ENCODE measurements at regions not wholly inside any gene's neighbourhood (a gene's known extent, or its start where the extent isn't known, plus 50 kb on each side); places are given as distances from the start of the nearest gene placed in this dataset.
"Not testable (repeated sequence)": the region's sequence is repeated elsewhere in the genome, so short reads cannot be mapped to it uniquely, and the experiment has no call there.

- DNase-seq (ENCODE audit: low read depth in 3 of 3) = peak; percentile 9 to 28 (median 11)
These were observed 441.5 kb upstream of the KLF12 start for GRCh38 chr13:74575729-74576125.

GRCh38 chr13:74574964-74575728, 440.9 kb upstream of the KLF12 start:
- no peak for DNase-seq (ENCODE audit: low read depth in 3 of 3)

DNA sequence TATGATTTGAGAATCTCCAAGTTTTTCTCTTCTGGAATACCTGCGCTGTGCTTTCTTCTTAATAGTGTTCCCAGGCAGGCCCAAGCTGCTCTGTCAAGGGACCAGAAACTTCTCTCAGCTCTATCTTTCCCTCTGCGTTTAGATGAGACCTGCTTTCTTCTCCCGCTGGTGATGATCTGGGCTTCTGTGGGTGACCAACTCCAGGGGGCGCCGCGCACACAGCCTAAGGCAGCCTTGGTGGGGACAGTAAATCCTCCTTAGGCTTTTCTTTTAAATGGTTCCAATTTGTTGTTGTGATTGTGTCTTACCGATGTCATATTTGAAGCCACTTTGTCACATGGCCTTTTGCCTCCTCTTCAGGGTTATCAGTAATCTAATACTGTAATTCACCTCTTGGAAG, 439.4 kb upstream of the KLF12 start:
- peak in 1 of 3 donors; percentile 6 for DNase-seq (ENCODE audit: low read depth in 3 of 3)

DNA sequence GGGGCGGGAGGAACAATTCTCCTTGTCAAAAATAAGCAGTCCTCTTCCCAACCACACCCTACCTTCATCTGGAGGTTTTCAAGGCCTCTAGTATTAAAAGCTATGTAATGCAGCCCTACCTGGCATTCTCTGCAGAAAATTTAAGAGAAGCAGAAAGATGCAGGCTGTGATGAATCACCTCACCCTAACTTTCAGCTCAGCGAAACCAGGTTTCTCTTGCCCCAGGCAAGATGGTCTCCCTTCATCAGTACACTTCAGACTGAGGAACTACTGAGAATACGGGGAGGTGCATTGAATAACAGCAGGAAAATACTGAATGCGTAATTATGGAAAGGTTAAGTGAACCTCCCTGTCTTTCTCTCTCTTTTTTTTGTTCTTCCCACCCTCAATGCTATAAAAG, 437.6 kb upstream of the KLF12 start:
- DNase-seq (ENCODE audit: low read depth in 3 of 3) = no peak

DNA sequence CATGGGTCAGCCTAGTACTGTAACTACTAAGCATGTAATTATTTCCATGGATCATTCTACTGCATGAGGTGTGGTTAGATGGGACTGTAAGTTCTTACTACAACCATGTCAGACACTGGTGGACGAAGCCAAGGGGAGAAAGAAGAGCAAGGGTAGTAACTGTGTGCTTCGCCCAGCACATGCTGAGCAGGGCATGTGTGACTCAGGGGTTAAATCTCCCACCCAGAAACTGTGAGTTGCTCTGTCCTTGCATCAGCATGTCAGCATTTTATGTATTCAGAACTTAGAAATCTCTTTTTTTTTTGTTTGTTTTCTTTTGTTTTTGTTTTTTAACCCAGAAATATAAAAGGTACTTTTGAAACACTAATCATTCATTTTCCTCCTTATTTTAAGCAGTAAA, 436.6 kb upstream of the KLF12 start:
- DNase-seq (ENCODE audit: low read depth in 3 of 3) = no peak

DNA sequence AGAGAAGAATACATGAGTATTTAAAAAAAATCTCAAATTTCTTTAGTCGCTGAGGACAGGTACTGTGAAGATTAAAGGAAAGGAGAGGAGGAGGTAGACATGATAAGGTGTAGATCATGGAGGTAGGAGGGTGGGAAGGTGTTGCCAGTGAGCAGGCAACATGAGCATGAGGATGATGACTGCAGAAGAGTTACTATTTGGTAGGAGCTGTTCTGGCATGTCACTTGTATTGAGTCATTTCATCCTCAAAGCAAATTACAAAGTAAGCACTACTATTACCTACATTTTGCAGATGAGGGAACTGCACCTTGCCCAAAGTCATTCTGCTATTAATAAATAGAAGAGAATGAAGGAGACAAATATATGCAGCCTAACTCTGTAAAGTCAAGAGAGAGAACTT, 435.8 kb upstream of the KLF12 start:
- DNase-seq (ENCODE audit: low read depth in 3 of 3) = no peak

GRCh38 chr13:74569251-74569650, 435.0 kb upstream of the KLF12 start:
- DNase-seq (ENCODE audit: low read depth in 3 of 3) = no peak

- no peak for DNase-seq (ENCODE audit: low read depth in 3 of 3)
These were observed 433.3 kb upstream of the KLF12 start for GRCh38 chr13:74567485-74567884.

GRCh38 chr13:74562381-74562780, 428.2 kb upstream of the KLF12 start:
- no peak for DNase-seq (ENCODE audit: low read depth in 3 of 3)

- DNase-seq (ENCODE audit: low read depth in 3 of 3) = no peak
These were observed 427.0 kb upstream of the KLF12 start for GRCh38 chr13:74561155-74561554.

- DNase-seq (ENCODE audit: low read depth in 3 of 3) = no peak
These were observed 426.1 kb upstream of the KLF12 start for GRCh38 chr13:74560325-74560724.

- no peak for DNase-seq (ENCODE audit: low read depth in 3 of 3)
These were observed 423.7 kb upstream of the KLF12 start for GRCh38 chr13:74557870-74558269.

DNA sequence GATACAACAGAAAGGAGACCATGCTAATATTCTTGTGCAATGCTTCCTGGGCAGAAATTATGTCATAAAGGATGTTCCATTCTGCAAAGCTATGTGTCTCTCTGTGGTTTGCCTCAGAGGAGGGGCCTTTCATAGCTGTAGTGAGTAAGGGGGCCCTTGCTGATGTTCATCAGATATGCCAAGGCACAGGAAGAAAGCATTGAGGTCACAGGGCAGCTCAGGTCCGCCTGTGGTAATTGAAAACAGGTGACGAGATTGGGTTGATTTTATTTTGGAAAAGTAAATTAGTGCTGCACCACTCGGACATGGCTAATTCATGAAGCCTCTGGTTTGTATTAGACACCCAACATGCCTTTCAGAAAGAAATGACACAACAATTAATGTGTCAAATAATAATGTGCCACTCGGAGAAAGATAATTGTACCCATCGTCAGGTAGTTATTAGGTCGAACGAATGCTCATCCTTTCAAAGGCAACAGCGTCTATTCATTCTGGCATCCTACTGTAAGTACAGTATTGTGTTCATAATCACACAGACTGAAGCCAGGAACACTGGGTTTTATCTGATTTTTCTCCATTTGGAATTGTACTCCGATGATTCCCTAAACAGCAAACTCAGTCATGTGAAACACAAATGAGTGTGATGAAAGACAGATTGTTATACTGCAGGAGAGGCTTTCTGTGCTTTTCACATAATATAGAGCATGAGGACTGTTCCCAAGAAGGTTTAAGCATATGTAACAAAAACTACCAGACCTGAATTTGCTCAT, 421.6 kb upstream of the KLF12 start:
- no peak for DNase-seq (ENCODE audit: low read depth in 3 of 3)

DNA sequence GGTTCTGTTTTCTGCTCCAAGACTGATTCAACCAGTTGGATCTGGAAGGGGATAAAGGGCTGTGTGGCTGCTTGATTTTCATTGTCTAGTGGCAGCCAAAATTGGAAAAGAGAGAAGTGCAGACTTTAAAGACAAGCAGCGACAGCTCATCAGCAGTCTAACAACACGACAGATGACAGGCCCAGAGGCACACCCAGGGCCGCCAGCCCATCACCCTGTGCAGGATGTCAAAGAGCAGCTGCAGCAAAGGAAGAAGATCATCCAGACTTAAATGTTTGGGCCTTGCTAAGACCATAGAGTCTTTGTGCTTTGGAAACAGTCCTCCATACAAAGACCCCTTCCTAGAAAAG, 421.0 kb upstream of the KLF12 start:
- no peak for DNase-seq (ENCODE audit: low read depth in 3 of 3)

DNA sequence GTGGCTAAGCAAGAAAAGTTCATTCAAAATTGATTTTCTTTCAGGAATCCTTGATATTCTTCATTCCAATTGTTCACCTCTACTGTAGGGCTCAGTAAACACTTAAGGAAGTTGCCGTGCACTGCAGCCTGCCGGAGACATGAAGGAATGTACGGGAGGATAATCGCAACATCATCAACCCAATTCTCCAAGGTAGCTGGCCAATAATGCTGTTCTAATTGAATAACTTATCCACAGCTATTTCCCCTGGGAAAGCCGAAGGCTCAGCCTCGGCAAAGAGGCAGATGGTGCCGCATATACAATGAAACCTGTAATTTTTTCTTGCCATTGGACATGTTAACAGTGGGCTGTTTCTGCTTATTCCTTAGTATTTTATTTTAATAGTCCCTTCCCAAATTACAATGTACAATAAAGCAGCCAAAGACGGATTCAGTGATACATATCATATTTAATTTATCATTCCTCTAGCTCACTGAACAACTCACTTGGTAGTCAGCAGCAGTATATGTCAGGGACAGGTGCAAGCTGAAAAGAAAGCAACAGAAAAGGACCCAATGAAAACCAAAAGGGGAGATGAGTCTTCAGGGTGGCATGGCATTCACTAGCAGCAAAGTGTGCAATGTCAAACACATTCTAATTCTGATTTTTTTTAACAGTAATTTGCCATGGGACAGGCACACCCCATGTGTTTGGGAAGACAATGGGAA, 420.5 kb upstream of the KLF12 start:
- DNase-seq (ENCODE audit: low read depth in 3 of 3) = no peak

DNA sequence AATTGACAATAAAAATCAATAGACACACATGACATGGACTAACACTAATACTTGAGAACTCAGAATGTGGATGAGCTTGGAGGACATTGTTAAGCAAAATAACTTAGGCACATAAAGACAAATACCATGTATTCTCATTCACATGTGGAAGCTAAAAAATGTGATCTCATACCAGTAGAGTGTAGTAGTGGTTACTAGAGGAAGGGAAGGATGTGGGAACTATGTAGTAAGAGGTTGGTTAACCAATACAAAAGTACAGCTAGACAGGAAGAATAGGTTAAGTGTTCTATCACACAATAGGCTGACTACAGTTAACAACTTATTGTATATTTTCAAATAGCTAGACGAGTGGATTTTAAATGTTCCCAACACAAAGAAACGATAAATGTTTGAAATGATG, 415.8 kb upstream of the KLF12 start:
- DNase-seq (ENCODE audit: low read depth in 3 of 3) = no peak

DNA sequence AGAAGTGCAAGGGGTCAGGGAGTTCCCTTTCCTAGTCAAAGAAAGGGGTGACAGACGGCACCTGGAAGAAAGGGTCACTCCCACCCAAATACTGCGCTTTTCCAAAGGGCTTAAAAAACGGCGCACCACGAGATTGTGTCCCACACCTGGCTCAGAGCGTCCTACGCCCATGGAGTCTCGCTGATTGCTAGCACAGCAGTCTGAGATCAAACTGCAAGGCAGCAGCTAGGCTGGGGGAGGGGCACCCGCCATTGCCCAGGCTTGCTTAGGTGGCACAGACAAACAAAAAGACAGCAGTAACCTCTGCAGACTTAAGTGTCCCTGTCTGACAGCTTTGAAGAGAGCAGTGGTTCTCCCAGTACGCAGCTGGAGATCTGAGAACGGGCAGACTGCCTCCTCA, 402.4 kb upstream of the KLF12 start:
- DNase-seq (ENCODE audit: low read depth in 3 of 3) = not testable (repeated sequence)

DNA sequence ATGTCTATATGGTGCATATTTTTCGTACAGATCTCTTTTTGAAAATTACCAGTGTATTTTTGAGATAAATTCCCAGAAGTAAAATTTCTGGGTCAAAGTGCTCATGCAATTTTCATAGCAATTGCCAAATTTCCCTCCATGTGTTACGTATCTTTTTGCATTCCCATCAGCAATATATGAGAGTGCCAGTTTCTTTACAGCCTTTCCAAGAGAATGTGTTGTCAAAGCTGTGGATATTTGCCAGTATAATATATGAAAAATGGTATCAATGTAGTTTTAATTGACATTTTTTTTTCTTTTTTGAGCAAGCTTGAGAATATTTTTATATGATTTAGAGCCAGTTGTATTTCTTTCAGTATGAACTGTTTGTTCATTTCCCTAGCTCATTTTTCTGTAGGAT, 399.0 kb upstream of the KLF12 start:
- no peak for DNase-seq (ENCODE audit: low read depth in 3 of 3)

GRCh38 chr13:74530011-74530410, 395.8 kb upstream of the KLF12 start:
- no peak for DNase-seq (ENCODE audit: low read depth in 3 of 3)

DNA sequence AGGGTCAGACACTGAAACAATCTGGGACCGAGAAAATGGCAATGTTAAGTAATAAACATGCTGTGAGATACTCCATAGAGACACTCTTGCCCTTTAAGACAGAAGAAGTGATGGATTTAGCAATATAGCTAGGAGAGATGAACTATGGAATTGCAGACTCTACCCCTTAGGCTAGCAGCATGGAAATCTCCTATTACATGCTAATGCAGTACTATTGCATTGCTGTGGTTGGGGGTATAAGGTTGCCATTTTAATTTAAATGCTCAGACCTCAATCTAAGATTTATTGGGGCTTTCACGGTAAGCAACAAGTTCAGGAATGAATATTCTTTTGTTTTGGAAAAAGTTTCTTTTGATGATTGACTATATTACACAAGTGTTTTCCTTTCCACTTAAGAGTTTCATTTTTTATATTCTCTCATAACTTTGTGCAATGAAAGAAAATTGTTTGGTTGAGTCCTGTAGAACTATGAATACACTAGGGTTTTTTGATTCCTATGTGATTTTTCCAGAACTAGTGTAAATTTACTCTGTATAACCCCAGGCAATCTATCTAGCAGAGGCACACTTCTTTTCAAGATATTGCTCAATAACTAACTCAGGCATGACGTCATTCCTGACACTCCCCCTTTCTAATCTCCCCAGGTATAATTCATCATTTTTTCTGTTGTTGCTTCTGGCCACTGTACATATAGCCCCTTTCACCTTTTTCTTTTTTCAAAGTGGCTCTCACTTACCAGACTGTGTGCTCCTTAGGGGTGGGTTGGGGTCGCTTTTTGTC, 394.7 kb upstream of the KLF12 start:
- DNase-seq (ENCODE audit: low read depth in 3 of 3) = no peak

DNA sequence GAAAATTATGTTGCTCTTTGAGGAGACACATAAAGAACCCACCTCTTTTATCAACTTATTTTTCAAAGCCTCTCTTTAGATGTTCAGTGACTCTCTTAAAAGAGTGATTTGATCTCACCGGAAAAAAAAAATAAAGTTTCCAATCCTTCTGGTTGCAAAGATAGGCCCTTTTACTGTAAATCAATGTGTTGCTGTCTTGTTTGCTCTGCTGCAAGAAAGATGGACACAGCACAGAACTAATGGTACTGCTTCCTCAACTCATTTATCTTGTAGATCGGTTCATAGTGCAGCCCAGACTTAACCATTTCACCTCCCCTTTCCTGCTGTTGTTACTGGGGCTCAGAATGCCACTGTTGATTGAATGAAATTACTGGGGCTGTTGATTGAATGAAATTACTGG, 388.9 kb upstream of the KLF12 start:
- DNase-seq (ENCODE audit: low read depth in 3 of 3) = no peak

GRCh38 chr13:74511523-74511922, 377.3 kb upstream of the KLF12 start:
- DNase-seq (ENCODE audit: low read depth in 3 of 3) = no peak

All from stimulated activated CD4-positive, alpha-beta T cell treated with anti-CD3 and anti-CD28 coated beads, TNF-alpha, amount 100 ng/mL, for 48 hours (primary cell).